Bone marrow (tissue), 2 donors: ENCODE measurements at regions not wholly inside any gene's neighbourhood (a gene's known extent, or its start where the extent isn't known, plus 50 kb on each side); places are given as distances from the start of the nearest gene placed in this dataset.
A peak's percentile ranks its signal among the peaks of the same experiment; 100 is the strongest.

Source experiments
- DNase-seq, 2 donors: peaks; one replicate each; lab custom pipeline; 2025; lab: John Stamatoyannopoulos, UW

- no peak for DNase-seq
Measured at GRCh38 chr3:71890356-71890931, 105.5 kb upstream of the PROK2 start.

GRCh38 chr3:71887256-71887655 is 102.3 kb upstream of the PROK2 start:
- no peak for DNase-seq

GRCh38 chr3:71885006-71885405 is 100.1 kb upstream of the PROK2 start:
- DNase-seq, result no peak

- no peak for DNase-seq
Measured at GRCh38 chr3:71881732-71882131, 96.8 kb upstream of the PROK2 start.

- no peak for DNase-seq
Measured at GRCh38 chr3:71881041-71881440, 96.1 kb upstream of the PROK2 start.

- DNase-seq, result no peak
Measured at GRCh38 chr3:71879089-71879488, 94.1 kb upstream of the PROK2 start.

GRCh38 chr3:71876135-71877105 is 91.5 kb upstream of the PROK2 start:
- DNase-seq, result no peak

GRCh38 chr3:71875461-71875947 is 90.6 kb upstream of the PROK2 start:
- DNase-seq, result peak; percentile 46 to 74

GRCh38 chr3:71874618-71875017 is 89.7 kb upstream of the PROK2 start:
- DNase-seq, result no peak

GRCh38 chr3:71873093-71873611 is 88.2 kb upstream of the PROK2 start:
- no peak for DNase-seq

GRCh38 chr3:71872256-71872655 is 87.3 kb upstream of the PROK2 start:
- DNase-seq, result no peak

GRCh38 chr3:71870966-71871512 is 86.1 kb upstream of the PROK2 start:
- DNase-seq, result no peak

GRCh38 chr3:71868876-71869275 is 83.9 kb upstream of the PROK2 start:
- no peak for DNase-seq

GRCh38 chr3:71865727-71866126 is 80.8 kb upstream of the PROK2 start:
- peak in 1 of 2 donors; percentile 4 for DNase-seq

- DNase-seq, result no peak
Measured at GRCh38 chr3:71863563-71864190, 78.7 kb upstream of the PROK2 start.

- no peak for DNase-seq
Measured at GRCh38 chr3:71862371-71863140, 77.6 kb upstream of the PROK2 start.

GRCh38 chr3:71859123-71859519 is 74.2 kb upstream of the PROK2 start:
- peak in 1 of 2 donors; percentile 82 for DNase-seq

- DNase-seq, result no peak
Measured at GRCh38 chr3:71858503-71859122, 73.7 kb upstream of the PROK2 start.

- no peak for DNase-seq
Measured at GRCh38 chr3:71857956-71858355, 73.0 kb upstream of the PROK2 start.

- no peak for DNase-seq
Measured at GRCh38 chr3:71854706-71855105, 69.8 kb upstream of the PROK2 start.

GRCh38 chr3:71854096-71854495 is 69.1 kb upstream of the PROK2 start:
- DNase-seq, result no peak
